ENCODE measurements at regions not wholly inside any gene's neighbourhood (a gene's known extent, or its start where the extent isn't known, plus 50 kb on each side); places are given as distances from the start of the nearest gene placed in this dataset.

GRCh38 chrX:93332329-93332728, 341.0 kb downstream of the NAP1L3 start:
- no peak for DNase-seq
- Histone ChIP-seq H3K4me2 (ENCODE audit: low read depth, low read length) (no peak overlapping the region), H3K9me2 (replicated peaks; ENCODE audit: insufficient read depth, low read length) (no peaks in the 10 kb centered on the region), H3F3A (ENCODE audit: insufficient read depth, low read length) (no peaks in the 10 kb centered on the region), H3K27me3 (replicated peaks; ENCODE audit: insufficient read depth, low read length) (no peaks in the 10 kb centered on the region), H3K27ac (ENCODE audit: low read length) (no peak overlapping the region), H3K4me3 (ENCODE audit: low read length) (no peak overlapping the region), H3K9me3 (replicated peaks; ENCODE audit: insufficient read depth, low read length) (no peaks in the 10 kb centered on the region), H3K36me3 (replicated peaks; ENCODE audit: insufficient read depth, low read length) (no peaks in the 10 kb centered on the region), H4K20me1 (ENCODE audit: insufficient read depth, low read length) (no peaks in the 10 kb centered on the region), H3K79me2 (ENCODE audit: low read length) (no peaks in the 10 kb centered on the region), H3K9ac (ENCODE audit: low read length) (no peak overlapping the region), H3K4me1 (ENCODE audit: low read length) (no peaks in the 10 kb centered on the region), H2AFZ (ENCODE audit: low read length) (no peak overlapping the region)
- TF ChIP-seq EZH2phosphoT487 (IDR thresholded peaks at IDR 0.05; ENCODE audit: low read length) (no peak), CTCF (IDR thresholded peaks at IDR 0.05; ENCODE audit: low read length) (no peak), EZH2 (optimal IDR thresholded peaks at IDR 0.05; ENCODE audit: low read depth, low read length) (no peak)

- Histone ChIP-seq H2AFZ (ENCODE audit: low read length) (no peak overlapping the region), H3K4me1 (ENCODE audit: low read length) (no peaks in the 10 kb centered on the region), H3K27me3 (replicated peaks; ENCODE audit: insufficient read depth, low read length) (no peaks in the 10 kb centered on the region), H3K36me3 (replicated peaks; ENCODE audit: insufficient read depth, low read length) (no peaks in the 10 kb centered on the region), H3F3A (ENCODE audit: insufficient read depth, low read length) (no peaks in the 10 kb centered on the region), H3K9me3 (replicated peaks; ENCODE audit: insufficient read depth, low read length) (no peaks in the 10 kb centered on the region), H3K27ac (ENCODE audit: low read length) (no peak overlapping the region), H4K20me1 (ENCODE audit: insufficient read depth, low read length) (no peaks in the 10 kb centered on the region), H3K79me2 (ENCODE audit: low read length) (no peaks in the 10 kb centered on the region), H3K9me2 (replicated peaks; ENCODE audit: insufficient read depth, low read length) (no peaks in the 10 kb centered on the region), H3K4me3 (ENCODE audit: low read length) (no peak overlapping the region), H3K9ac (ENCODE audit: low read length) (no peak overlapping the region), H3K4me2 (ENCODE audit: low read depth, low read length) (no peak overlapping the region)
- no peak for DNase-seq
- TF ChIP-seq EZH2phosphoT487 (IDR thresholded peaks at IDR 0.05; ENCODE audit: low read length) (no peak), CTCF (IDR thresholded peaks at IDR 0.05; ENCODE audit: low read length) (no peak), EZH2 (optimal IDR thresholded peaks at IDR 0.05; ENCODE audit: low read depth, low read length) (no peak)
These were observed 351.3 kb downstream of the NAP1L3 start for GRCh38 chrX:93322110-93322509.

GRCh38 chrX:93319609-93320008, 353.8 kb downstream of the NAP1L3 start:
- H4K20me1 ChIP-seq (ENCODE audit: insufficient read depth, low read length): no peaks in the 10 kb centered on the region

More at GRCh38 chrX:93319609-93320008, 353.8 kb downstream of the NAP1L3 start:
- no peak overlapping the region for H3K4me2 ChIP-seq (ENCODE audit: low read depth, low read length)
- DNase-seq: no peak
- no peaks in the 10 kb centered on the region for H3K36me3 ChIP-seq (replicated peaks; ENCODE audit: insufficient read depth, low read length)
- H2AFZ ChIP-seq (ENCODE audit: low read length): no peak overlapping the region
- no peak overlapping the region for H3K9ac ChIP-seq (ENCODE audit: low read length)
- no peaks in the 10 kb centered on the region for H3K79me2 ChIP-seq (ENCODE audit: low read length)
- no peaks in the 10 kb centered on the region for H3K27me3 ChIP-seq (replicated peaks; ENCODE audit: insufficient read depth, low read length)
- H3K4me1 ChIP-seq (ENCODE audit: low read length): no peaks in the 10 kb centered on the region
- H3K9me3 ChIP-seq (replicated peaks; ENCODE audit: insufficient read depth, low read length): no peaks in the 10 kb centered on the region
- H3K27ac ChIP-seq (ENCODE audit: low read length): no peak overlapping the region
- TF ChIP-seq EZH2 (optimal IDR thresholded peaks at IDR 0.05; ENCODE audit: low read depth, low read length) (no peak), EZH2phosphoT487 (IDR thresholded peaks at IDR 0.05; ENCODE audit: low read length) (no peak), CTCF (IDR thresholded peaks at IDR 0.05; ENCODE audit: low read length) (no peak)
- no peaks in the 10 kb centered on the region for H3K9me2 ChIP-seq (replicated peaks; ENCODE audit: insufficient read depth, low read length)
- H3K4me3 ChIP-seq (ENCODE audit: low read length): no peak overlapping the region
- no peaks in the 10 kb centered on the region for H3F3A ChIP-seq (ENCODE audit: insufficient read depth, low read length)
